Suprapubic skin (tissue), 4 donors: ENCODE measurements at regions not wholly inside any gene's neighbourhood (a gene's known extent, or its start where the extent isn't known, plus 50 kb on each side); places are given as distances from the start of the nearest gene placed in this dataset.

Source experiments
- DNase-seq, 2 donors: peaks; one replicate each; pipeline ENCODE4 v3.0.0-alpha.2; 2019; ENCODE audit warnings: low spot score in 2 of 2
- H3K27ac ChIP-seq: fragments of 200-600 bp; sonication (generic); one replicate; pipeline ENCODE4 v1.5.1; 2019
- H3K27me3 ChIP-seq: fragments of 200-600 bp; sonication (generic); one replicate; pipeline ENCODE4 v1.5.1; 2019
- H3K36me3 ChIP-seq: fragments of 200-600 bp; sonication (generic); one replicate; pipeline ENCODE4 v1.5.1; 2019
- H3K4me1 ChIP-seq: fragments of 200-600 bp; sonication (generic); one replicate; pipeline ENCODE4 v1.5.1; 2019
- H3K4me3 ChIP-seq: fragments of 200-600 bp; sonication (generic); one replicate; pipeline ENCODE4 v1.5.1; 2019; ENCODE audit warnings: mild to moderate bottlenecking
- H3K9me3 ChIP-seq: fragments of 200-600 bp; sonication (generic); one replicate; pipeline ENCODE4 v1.5.1; 2019
- EP300 ChIP-seq: sonication (generic); formaldehyde crosslinking; IDR thresholded peaks from one replicate; pipeline ENCODE4 v1.6.1; 2017; ENCODE audit warnings: antibody characterized with exemption
- POLR2A ChIP-seq, 2 donors: fragments of 450-650 bp; IDR thresholded peaks; one replicate each; pipeline ENCODE4 v1.6.1; 2017; ENCODE audit warnings: antibody characterized with exemption in 2 of 2, mild to moderate bottlenecking in 2 of 2, moderate library complexity in 2 of 2
- POLR2AphosphoS5 ChIP-seq, 3 donors: sonication (generic); formaldehyde crosslinking; IDR thresholded peaks; one replicate each; pipeline ENCODE4 v1.6.1; 2017; ENCODE audit warnings: antibody characterized with exemption in 3 of 3
- WGBS: methylation state at CpG from one replicate; pipeline ENCODE4 v1.1.5; 2018; 5-methylcytosine and 5-hydroxymethylcytosine counted together
- TF ChIP-seq, protein P1 (sequence below), 2 donors: fragments of 200-600 bp in 1 of 2; fragments of 450-650 bp in 1 of 2; sonication (generic) in 1 of 2; IDR thresholded peaks; one replicate each; pipeline ENCODE4 v1.5.1; 2016 to 2019; ENCODE audit warnings: antibody characterized with exemption in 2 of 2, mild to moderate bottlenecking in 1 of 2, moderate library complexity in 1 of 2

DNA sequence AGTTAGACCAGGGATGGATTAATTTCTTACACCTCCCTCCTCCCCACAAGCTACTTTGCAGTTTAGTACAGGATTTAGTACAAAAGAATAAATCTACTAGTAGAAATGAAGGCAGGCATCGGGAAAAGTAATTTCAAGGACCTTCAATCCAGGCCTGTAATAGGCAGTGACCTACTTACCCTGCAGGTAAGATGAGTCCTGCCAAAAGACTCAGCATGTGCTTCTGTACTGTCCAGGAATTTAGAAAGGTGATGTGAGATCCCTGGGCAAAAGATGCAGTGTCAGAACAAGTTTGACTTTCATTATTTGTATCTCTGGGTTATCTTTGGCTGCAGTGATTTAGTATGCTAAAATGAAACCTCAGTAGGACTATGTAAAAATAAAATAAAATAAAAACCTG, 403.0 kb downstream of the NOVA1 start:
- TF ChIP-seq POLR2A (IDR thresholded peaks at IDR 0.05) (no peak), POLR2AphosphoS5 (IDR thresholded peaks at IDR 0.05) (no peak), EP300 (no peak)
- TF ChIP-seq, protein P1, sequence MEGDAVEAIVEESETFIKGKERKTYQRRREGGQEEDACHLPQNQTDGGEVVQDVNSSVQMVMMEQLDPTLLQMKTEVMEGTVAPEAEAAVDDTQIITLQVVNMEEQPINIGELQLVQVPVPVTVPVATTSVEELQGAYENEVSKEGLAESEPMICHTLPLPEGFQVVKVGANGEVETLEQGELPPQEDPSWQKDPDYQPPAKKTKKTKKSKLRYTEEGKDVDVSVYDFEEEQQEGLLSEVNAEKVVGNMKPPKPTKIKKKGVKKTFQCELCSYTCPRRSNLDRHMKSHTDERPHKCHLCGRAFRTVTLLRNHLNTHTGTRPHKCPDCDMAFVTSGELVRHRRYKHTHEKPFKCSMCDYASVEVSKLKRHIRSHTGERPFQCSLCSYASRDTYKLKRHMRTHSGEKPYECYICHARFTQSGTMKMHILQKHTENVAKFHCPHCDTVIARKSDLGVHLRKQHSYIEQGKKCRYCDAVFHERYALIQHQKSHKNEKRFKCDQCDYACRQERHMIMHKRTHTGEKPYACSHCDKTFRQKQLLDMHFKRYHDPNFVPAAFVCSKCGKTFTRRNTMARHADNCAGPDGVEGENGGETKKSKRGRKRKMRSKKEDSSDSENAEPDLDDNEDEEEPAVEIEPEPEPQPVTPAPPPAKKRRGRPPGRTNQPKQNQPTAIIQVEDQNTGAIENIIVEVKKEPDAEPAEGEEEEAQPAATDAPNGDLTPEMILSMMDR (IDR thresholded peaks at IDR 0.05): no peak
- WGBS: 81% methylated on average over 1 of the region's 1 CpG
- Histone ChIP-seq H3K36me3 (no peaks in the 10 kb centered on the region), H3K27ac (no peak overlapping the region), H3K27me3 (no peaks in the 10 kb centered on the region), H3K9me3 (no peaks in the 10 kb centered on the region), H3K4me3 (no peak overlapping the region), H3K4me1 (no peaks in the 10 kb centered on the region)
- no peak for DNase-seq

GRCh38 chr14:26191671-26192070, 406.2 kb downstream of the NOVA1 start:
- Histone ChIP-seq H3K36me3 (no peaks in the 10 kb centered on the region), H3K4me3 (no peak overlapping the region), H3K27me3 (no peaks in the 10 kb centered on the region), H3K4me1 (peaks cover 5% of the 10 kb centered on the region), H3K9me3 (no peaks in the 10 kb centered on the region), H3K27ac (no peak overlapping the region)
- 95% methylated on average over 1 of the region's 1 CpG for WGBS
- TF ChIP-seq POLR2A (IDR thresholded peaks at IDR 0.05) (no peak), EP300 (no peak), POLR2AphosphoS5 (IDR thresholded peaks at IDR 0.05) (no peak)
- TF ChIP-seq, protein P1 (IDR thresholded peaks at IDR 0.05): no peak
- DNase-seq: no peak

DNA sequence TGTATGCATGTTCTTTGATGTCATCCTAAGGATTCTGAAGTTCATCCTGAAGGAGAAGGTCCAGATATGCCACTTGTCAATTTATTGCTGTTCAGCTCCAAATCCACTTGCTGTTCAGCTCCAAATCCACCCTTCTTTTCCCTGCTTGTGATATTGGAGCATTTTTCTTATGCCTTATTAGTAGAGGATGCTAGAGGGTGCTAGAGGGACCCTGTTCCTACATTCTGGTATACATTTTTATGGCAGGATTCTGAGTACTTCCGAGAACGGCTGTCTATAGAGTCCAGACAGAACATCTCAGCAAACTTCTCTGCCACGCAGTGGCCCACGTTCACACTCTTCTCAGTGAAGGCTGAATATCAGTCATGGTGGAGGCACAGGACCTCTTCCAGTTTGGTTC, 406.7 kb downstream of the NOVA1 start:
- DNase-seq: no peak
- Histone ChIP-seq H3K27ac (no peak overlapping the region), H3K4me3 (no peak overlapping the region), H3K9me3 (no peaks in the 10 kb centered on the region), H3K4me1 (peaks cover 5% of the 10 kb centered on the region), H3K36me3 (no peaks in the 10 kb centered on the region), H3K27me3 (no peaks in the 10 kb centered on the region)
- 89% methylated on average over 4 of the region's 4 CpGs for WGBS
- TF ChIP-seq POLR2AphosphoS5 (IDR thresholded peaks at IDR 0.05) (no peak), POLR2A (IDR thresholded peaks at IDR 0.05) (no peak), EP300 (no peak)
- TF ChIP-seq, protein P1 (IDR thresholded peaks at IDR 0.05): no peak

GRCh38 chr14:26190646-26191045, 407.2 kb downstream of the NOVA1 start:
- H3K4me1 ChIP-seq: peaks cover 5% of the 10 kb centered on the region
- H3K4me3 ChIP-seq: no peak overlapping the region
- WGBS: 63% methylated on average over 2 of the region's 2 CpGs
- H3K27me3 ChIP-seq: no peaks in the 10 kb centered on the region
- TF ChIP-seq, protein P1 (IDR thresholded peaks at IDR 0.05): no peak
- TF ChIP-seq POLR2A (IDR thresholded peaks at IDR 0.05): no peak
- no peak for TF ChIP-seq EP300
- no peak for TF ChIP-seq POLR2AphosphoS5 (IDR thresholded peaks at IDR 0.05)
- DNase-seq: no peak
- no peaks in the 10 kb centered on the region for H3K36me3 ChIP-seq
- H3K9me3 ChIP-seq: no peaks in the 10 kb centered on the region
- H3K27ac ChIP-seq: no peak overlapping the region

DNA sequence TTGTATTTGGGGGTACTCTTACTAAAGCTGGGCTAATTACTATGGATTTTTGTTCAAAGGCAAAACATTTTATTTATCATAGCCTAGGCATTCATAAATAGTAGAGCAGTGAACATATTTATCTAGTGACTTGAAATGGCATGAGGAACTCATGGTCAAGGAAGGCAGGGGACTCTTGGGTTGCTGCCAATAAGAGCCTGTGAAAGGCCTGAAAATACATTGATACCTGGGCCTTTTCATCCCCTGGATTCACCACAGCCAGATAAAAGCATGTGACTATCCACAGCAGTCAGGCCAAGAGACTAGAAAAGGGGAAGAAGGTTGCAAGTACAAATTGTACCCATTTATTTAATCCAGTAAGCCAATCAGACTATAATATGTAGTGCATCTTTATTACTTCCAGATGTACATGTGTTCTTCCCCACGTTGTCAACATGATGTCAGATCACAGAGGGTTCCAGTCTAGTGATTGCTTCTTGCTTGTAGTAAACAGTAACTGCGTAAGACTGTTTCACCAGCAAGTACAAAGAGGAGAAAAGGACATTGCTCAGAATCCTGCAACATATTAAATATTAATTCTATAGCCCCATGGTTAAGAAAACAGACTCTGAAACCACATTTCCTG, 409.7 kb downstream of the NOVA1 start:
- 69% methylated on average over 2 of the region's 2 CpGs for WGBS
- Histone ChIP-seq H3K4me3 (no peak overlapping the region), H3K27me3 (no peaks in the 10 kb centered on the region), H3K9me3 (no peaks in the 10 kb centered on the region), H3K27ac (peak overlapping the region; percentile 62), H3K36me3 (no peaks in the 10 kb centered on the region), H3K4me1 (peaks cover 5% of the 10 kb centered on the region)
- no peak for TF ChIP-seq EP300
- peak in 2 of 3 donors; percentile 10 to 36 for TF ChIP-seq POLR2AphosphoS5 (IDR thresholded peaks at IDR 0.05)
- DNase-seq: peak in 1 of 2 donors; percentile 68

DNA sequence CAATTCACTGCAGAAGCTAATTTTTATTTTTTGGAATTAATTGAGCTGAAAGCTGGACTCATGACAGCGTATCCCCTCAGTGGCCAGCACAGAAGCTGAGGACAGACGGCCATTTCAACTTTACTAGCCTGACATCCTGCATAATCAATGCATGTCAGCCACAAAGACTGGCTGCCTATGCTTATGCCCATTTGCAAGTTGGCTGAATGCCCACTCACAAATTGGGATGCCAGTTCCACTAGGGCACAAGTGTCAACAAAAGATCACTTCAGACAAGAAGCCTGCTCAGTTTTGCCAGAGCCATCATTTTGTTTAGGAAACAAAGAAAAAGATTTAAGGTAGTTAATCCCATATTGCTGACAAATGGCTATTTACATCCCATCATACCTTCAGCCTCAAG, 417.6 kb downstream of the NOVA1 start:
- Histone ChIP-seq H3K9me3 (no peaks in the 10 kb centered on the region), H3K27ac (no peak overlapping the region), H3K27me3 (no peaks in the 10 kb centered on the region), H3K4me3 (no peak overlapping the region), H3K4me1 (no peaks in the 10 kb centered on the region), H3K36me3 (no peaks in the 10 kb centered on the region)
- DNase-seq: no peak
- no peak for TF ChIP-seq POLR2A (IDR thresholded peaks at IDR 0.05)
- TF ChIP-seq, protein P1 (IDR thresholded peaks at IDR 0.05): no peak
- no peak for TF ChIP-seq POLR2AphosphoS5 (IDR thresholded peaks at IDR 0.05)
- TF ChIP-seq EP300: no peak
- whole genome bisulfite sequencing: 80% methylated on average over 2 of the region's 2 CpGs
